ENCODE measurements at regions not wholly inside any gene's neighbourhood (a gene's known extent, or its start where the extent isn't known, plus 50 kb on each side); places are given as distances from the start of the nearest gene placed in this dataset.

DNA sequence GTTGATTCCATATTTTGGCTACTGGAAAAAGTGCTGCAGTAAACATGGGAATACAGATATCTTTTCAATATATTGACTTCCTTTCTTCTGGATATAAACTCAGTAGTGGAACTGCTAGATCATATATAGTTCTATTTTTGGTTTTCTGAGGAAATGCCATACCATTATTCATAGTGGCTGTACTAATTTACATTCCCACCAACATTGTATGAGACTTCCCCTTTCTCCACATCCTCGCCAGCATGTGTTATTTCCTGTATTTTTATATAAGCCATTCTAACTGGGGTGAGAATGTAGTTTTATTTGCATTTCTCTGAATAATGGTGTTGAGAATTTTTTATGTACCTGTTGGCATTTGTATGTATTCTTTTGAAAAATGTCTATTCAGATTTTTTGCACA, 385.2 kb downstream of the NUF2 start:
- TF ChIP-seq POLR2AphosphoS5 (IDR thresholded peaks at IDR 0.05) (no peak), POLR2A (IDR thresholded peaks at IDR 0.05) (no peak)
- TF ChIP-seq, protein P1, sequence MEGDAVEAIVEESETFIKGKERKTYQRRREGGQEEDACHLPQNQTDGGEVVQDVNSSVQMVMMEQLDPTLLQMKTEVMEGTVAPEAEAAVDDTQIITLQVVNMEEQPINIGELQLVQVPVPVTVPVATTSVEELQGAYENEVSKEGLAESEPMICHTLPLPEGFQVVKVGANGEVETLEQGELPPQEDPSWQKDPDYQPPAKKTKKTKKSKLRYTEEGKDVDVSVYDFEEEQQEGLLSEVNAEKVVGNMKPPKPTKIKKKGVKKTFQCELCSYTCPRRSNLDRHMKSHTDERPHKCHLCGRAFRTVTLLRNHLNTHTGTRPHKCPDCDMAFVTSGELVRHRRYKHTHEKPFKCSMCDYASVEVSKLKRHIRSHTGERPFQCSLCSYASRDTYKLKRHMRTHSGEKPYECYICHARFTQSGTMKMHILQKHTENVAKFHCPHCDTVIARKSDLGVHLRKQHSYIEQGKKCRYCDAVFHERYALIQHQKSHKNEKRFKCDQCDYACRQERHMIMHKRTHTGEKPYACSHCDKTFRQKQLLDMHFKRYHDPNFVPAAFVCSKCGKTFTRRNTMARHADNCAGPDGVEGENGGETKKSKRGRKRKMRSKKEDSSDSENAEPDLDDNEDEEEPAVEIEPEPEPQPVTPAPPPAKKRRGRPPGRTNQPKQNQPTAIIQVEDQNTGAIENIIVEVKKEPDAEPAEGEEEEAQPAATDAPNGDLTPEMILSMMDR (IDR thresholded peaks at IDR 0.05), result no peak
